GM12874 (cell line): ENCODE measurements at regions not wholly inside any gene's neighbourhood (a gene's known extent, or its start where the extent isn't known, plus 50 kb on each side); places are given as distances from the start of the nearest gene placed in this dataset.
A peak's percentile ranks its signal among the peaks of the same experiment; 100 is the strongest.

Source experiments
- CTCF ChIP-seq: IDR thresholded peaks from 2 replicates; pipeline ENCODE4 v1.5.1; 2011; ENCODE audit warnings: low read depth, mild to moderate bottlenecking, control low read depth, low read length, moderate library complexity; ENCODE audit not compliant: insufficient read depth

DNA sequence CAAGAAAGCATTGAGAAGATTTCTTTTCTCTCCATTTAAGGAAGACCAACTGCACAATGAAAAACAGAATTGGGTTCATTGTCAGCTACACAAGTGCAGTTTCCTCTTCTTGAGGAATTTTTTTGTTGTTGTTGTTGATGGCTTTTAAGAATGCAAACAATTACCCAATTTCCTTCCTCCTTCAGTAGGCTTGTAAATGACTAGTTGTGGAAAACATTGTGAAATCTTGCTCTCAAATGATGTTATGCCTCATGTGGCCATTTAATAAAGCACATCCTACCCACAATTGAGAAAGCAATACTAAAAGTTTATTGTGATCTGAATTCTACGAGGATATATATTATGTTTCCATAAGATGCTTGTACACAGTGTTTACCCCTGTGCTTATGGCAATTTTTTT lies 171.6 kb downstream of the FAM174A start:
- peak; percentile 18; the same call in 1 of the 2 replicates for TF ChIP-seq CTCF

GRCh38 chr5:100708645-100709171 lies 173.5 kb downstream of the FAM174A start:
- no peak for TF ChIP-seq CTCF

DNA sequence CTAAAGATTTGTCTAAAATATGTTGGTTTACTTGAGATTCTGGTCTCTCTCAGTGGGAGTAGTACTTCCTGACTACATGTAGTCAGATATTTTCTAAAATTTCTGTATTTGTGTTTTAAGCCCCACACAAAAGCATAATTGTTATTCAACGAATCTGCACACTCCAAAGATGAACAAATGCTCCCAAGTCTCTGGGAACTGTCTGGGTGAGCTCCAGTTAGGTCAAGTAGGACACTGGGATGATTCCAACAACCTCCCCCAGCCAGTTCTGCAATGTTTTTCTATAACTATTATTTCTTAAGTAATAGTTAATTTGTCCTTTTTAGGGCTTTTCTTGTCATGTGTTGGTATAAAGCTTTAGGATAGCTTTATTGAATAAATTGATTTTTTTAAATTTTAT lies 174.6 kb downstream of the FAM174A start:
- TF ChIP-seq CTCF: no peak

- TF ChIP-seq CTCF: no peak
These were observed 180.4 kb downstream of the ST8SIA4 start for GRCh38 chr5:100722657-100723056.

GRCh38 chr5:100723229-100723628 lies 179.9 kb downstream of the ST8SIA4 start:
- TF ChIP-seq CTCF: no peak

- TF ChIP-seq CTCF: no peak
These were observed 177.0 kb downstream of the ST8SIA4 start for GRCh38 chr5:100726116-100726515.

DNA sequence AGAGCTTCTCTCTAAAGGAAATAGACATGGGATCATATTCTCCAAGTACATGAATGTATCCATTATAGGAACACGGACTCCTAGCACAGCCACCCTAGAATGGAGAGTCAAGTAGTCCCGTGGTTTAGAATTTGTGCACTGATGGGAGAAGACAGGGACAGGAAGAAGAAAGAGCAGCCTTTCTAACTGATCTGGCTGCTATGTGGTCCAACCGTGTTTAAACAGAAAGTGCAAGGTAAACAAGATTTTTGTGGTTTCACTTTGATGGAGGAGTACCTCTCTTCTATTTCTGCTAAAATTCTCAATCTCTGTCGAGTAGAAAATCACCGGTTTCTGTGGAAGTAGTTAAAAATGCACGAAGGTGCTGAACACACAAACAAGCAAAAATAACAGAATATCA lies 171.3 kb downstream of the ST8SIA4 start:
- no peak for TF ChIP-seq CTCF

DNA sequence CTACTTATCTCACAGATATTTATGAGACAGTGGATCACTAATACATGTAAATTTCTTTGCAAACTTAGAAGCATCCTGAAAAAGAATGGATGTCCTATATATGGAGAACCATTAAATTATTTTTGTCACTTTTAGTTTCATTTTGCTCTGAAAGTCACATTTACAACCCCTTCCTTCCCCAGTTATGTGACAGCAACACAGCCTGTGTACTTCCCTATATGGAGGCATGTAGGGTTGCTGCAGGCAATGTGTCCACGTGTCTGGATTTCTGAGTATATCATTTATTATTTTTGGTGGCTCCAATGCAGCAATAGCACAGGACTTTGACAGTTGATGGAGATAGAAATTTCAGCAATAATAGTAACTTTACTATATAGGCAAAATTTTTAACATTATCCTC lies 156.4 kb downstream of the ST8SIA4 start:
- no peak for TF ChIP-seq CTCF
